ENCODE measurements at regions not wholly inside any gene's neighbourhood (a gene's known extent, or its start where the extent isn't known, plus 50 kb on each side); places are given as distances from the start of the nearest gene placed in this dataset.

DNA sequence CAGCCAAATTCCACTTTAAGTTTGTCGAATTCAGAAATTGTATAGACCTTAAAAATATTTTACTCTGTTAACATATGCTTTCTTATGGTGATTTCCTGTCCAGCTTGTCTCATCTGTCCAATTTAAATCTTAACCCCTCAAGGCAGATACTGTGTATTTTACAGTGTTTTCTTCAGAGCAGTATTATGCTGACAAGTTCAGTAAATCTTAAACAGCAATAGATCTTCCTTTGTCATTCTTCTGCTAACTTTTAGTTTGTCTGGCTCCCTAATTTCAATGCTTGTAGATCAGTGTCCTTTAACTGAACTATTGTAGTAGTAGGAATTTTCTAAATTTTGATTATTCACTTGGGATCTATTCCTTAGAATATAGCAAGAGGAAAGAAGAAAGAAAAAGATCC, 52.8 kb upstream of the MEIS1 start:
- DNase-seq: no peak

DNA sequence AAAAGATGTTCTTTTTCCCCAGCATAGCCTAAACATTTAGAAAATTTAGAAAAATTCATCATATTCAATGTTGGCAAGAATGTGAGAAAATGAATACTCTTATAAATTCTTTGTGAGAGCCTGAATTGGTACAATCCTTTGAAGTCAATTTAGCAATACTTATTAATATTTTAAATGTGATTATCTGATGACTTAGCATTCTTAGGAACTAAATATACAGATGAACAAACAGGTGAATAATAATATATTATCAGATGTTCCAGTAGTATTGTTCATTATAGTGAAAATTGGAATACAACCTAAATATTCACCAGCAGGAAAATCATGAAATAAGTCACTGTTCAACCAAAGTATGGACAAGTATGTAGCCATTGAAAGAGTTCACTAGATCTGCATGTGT, 55.5 kb upstream of the MEIS1 start:
- DNase-seq: no peak

DNA sequence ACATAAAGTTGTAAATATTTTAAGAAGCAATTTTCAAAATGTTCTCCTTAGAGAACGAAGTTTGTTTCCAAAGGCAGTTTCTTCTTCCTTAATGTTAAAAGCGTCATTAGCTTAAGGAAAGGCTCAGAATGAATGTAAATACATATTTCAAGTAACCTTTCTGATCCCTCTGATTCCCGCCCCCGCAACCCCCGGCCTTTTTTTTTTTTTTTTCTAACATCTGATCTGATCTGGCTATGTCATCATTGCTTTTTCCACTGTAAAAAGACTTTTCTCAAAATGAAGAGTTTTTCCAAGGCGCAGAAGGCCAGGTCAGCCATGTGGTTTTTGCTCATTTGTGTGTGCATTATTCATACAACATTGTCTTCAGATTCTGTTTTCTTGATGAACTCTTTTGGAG, 57.1 kb upstream of the MEIS1 start:
- no peak for DNase-seq

DNA sequence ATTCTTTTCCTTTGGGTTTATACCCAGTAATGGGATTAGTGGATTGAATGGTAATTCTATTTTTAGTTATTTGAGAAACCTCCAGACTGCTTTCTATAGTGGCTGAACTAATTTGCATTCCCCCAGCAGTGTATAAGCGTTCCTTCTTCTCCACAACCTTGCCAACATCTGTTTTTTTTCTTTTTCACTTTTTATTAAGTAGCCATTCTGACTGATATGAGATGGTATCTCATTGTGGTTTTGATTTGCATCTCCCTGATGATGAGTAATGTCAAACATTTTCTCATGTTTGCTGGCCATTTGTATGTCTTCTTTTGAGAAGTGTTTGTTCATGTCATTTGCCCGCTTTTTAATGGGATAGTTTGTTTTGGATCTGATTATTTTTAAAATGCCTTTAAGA, 64.1 kb upstream of the MEIS1 start:
- no peak for DNase-seq

DNA sequence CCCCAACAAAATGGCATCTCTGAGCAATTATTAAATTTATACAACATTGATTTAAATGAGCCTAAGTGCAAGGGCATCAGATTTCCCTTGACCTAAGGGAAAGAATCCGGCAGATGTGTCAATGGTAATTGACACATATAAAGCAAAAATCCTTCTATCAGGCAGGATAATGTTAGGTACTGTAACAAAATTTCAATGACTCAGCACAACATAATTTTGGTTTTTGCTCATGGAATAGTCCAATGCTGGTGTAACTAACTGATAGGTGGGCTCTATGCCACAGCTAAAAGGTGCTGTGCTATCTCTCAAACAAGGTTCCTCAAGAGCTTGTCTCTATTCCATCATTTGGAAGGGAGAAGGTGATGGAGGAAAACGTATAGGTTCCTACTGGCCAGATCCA, 68.3 kb upstream of the MEIS1 start:
- DNase-seq: no peak

DNA sequence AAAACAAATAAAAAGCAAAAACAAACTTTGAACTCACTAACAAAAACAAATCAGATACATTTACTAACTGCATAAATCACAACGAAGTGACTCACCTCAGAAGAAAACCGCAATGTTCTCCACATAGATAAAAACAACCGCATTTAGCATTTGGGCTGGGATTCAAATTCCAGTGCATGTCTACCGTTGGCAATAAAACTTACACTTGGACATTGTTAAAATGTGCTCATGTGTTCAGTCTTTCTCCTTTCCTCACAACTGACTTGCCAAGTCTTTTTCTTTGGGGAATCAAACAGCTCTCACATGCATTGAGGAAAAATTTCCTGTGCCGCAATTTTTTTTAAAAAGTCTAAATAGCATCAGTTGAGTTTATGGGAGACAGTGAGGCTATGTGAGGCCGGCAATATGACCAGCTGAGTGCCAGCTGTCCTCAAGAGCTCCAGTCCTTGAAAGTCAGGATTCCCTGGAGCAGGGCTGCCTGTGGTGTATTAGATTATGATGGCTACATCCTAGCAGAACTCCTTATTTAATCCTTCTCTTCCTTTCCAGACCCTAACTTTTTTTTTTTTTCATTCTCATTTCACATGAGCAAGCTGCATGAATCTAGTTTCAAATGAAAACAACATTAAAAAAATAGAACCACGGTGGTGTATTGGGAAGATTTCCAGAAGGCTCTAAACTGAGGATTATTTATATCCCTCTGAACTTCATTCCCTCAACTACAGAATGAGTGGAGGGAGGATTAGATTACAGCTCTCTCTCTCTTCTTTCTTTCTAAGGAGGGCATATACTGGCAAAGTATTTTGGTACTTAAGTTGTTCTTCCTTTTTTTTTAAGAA, 70.2 kb upstream of the MEIS1 start:
- no peak for DNase-seq

DNA sequence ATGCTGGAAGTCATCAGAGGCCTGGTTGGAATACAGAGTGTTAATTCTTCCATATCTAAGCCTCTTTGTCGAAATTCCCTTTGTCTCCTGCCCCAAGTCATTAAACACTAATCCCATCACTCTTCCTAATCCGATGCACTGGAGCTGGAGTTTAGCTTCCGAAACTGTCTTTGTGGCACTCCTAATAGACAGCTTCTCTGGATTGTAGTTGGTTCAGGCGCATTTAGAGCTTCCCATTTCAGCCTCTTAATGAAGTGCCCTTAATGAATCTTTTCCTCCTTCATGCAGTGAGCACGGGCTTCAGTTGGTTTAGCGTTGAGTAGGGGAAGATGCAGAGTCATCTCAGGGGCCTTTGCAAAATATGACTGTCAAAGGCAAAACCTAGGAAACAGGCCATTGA, 72.2 kb upstream of the MEIS1 start:
- DNase-seq: no peak

DNA sequence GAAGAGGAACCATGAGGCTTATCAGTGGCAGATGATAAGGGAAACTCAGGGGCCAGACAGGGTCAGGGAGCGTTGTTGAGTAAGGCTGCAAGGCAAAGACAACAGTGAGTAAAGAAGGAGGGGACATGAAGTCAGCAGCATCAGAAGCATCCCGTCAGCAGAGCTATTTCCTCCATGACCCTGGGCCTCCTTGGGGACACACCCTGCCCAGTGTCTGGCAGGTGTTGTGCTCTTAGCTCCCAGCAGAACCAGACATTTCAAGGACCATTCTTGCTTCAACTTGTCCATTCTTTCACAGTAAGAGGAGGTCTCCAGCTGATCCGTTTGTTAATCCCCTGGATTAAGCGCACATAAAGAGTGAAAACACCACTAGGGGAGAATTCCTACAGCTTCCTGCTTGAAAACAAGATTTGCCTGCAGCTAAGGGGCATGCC, 88.7 kb upstream of the MEIS1 start:
- no peak for DNase-seq

DNA sequence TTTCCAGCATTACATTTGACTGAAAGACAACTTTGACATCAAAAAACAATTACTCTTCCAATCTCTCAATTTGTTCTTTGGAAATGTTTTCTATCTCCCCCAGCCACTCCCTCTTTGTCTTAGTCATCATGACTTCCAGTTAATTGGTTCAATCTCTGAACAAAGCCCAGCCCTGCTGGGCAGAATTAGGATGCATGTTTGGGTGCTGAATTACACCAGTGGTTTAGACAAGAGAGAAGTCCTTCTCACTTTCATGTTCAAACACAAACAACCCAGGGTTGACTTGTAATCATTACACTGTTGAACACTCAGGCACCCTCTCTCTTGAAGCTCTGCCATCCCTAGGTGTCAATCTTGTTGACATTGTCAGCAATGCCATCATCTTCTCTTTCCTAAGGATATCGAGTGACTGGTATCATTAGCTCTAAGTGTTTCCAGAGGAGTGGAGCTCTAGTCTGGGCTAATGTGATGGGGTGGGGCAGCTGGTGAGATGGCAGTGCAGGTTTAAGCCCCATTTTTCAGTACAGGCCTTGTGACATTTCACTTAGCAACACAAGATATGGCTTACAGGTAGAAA, 90.8 kb upstream of the MEIS1 start:
- no peak for DNase-seq

DNA sequence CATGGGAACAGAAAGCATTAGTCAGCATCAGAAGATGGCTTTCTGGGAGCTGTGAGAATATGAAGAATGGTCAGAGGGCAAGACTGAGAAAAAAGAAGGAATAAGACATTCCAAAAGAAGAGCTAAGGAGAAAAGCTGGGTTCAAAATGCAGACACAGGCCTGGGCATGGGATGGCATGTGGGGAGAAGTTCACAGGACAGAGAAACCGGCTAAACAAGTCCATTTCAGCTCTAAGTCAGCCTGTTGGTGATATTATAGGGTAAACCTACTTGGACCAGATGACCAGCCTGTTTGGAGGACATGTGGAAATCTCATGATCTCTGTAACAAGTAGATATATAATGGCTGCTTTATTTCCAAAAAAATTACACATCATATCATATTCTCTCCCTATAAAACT, 91.7 kb upstream of the MEIS1 start:
- no peak for DNase-seq

DNA sequence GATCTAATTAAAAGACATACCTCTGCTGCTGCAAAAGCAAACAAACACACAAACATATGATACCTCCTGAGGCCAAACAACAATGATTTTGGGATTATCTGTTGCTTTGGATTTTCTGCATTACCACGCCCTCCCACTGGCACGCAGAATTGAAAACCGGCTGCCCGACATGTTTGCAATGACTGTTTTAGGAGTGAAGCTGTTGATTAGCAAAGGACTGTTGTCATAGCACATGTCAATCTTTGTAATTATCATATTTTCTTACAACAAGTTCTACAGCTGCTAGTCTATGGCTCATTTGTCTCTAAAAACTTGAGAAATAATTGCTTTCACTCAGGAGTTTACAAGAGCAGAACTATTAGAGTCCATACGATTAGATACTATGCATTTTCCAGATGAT, 94.4 kb upstream of the MEIS1 start:
- no peak for DNase-seq

DNA sequence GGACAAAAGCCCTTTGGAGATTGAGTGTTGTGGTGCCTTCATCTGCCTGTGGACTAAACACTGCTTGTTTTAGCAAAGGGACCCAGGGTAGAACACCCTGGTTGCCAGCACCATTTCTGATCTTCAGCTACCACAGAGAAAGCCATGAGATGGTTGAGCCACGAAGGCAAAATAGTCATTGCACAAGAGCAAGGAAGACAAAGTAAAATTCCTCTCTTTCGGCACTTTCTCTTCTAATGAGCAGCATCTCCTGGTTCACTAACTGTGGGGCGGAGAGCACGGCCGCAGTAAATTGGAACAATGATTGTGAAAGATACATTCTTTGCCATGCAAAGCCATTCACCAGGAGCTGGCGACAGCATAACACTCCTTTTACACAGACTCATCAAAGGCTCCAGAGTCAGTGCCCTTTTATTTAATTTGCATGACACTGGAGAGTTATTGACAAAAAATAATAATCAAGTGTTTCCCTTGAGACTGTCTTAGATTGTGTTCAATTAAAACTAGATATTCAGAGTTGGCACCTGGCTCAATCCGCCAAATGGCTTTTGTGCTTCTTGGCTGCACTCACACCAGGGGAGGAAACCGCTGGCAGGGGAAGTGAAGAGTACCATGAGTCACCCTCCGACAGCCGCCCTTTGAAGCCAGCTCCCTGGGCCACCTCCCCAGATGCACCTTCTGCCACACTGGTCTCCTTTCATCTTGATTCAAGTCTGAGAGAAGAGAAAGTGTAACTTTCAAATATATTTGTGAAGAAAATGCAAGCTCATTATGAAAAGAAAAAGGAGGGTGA, 100.5 kb upstream of the MEIS1 start:
- no peak for DNase-seq

DNA sequence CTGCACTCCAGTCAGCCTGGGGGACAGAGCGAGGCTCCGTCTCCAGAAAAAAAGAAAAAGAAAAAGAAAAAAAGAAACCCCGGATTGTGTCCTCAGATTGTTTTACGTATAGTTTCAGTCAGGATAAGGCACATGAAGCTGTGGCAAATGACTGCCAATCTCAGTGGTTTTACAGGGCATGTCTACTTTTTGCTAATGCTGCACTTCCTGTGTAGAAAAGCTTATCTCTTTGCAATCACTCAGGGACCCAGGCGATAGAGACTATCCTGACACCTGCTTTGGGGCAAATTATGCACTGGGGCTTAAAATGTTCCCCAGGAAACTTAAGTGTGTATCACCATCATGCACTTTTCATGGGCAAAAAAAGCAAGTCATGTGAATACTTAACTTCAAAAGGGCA, 103.7 kb upstream of the MEIS1 start:
- DNase-seq: no peak

DNA sequence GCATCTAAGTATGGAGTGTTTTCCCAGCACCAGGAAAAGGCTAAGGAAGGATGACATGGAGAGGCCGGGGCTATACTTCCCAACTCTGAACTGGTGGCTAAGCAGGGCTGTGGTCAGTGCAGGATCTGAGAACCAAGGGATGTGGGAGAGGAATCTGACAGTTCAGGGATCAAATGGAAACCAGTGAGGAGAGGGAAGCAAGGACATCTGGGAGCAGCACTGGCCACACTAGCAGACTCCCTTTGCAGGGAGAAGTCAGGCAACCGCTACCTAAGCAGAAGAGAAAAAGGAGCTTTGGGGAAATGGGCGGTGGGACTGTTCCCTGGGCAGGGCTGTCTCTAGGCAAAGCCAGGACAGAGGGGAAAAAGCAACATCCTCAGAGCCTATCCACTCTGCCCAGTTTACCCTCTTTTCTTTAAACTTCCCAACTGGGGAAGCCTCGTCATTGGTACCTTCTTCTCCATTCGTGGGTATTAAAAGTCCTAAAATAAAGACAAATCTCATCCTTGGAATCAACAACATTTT, 105.8 kb upstream of the MEIS1 start:
- no peak for DNase-seq

DNA sequence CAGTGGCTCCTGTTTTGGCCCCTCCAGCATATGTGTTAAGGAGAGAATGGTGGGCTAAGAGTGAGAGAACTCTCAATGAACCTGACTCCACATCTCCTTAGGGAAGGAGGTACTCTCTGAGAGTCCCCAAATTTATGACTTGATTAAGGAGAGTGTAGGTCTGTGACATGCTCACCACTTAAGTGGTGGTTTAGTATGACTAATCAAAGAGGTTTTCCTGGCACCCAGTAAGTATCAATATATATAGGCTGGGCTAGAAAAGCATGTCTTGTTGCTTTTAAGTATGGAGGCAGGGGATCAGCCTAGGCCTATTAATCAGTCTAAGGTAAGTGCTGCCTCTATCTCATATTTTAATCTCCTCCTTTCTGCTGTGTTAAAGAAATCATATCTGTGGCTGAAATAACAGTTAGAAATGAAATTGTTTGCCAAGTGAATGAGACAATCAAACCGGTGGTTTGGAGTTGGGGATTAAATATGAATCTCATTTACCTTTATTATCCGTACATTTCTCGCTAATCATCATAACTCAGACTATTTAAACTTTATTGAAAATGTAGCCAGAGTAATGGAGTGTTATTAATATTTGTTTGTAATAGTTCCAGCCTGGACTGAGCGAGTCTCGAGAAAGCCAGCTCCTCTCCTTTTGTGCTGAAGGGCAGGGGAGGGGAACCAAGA, 107.7 kb upstream of the MEIS1 start:
- no peak for DNase-seq

DNA sequence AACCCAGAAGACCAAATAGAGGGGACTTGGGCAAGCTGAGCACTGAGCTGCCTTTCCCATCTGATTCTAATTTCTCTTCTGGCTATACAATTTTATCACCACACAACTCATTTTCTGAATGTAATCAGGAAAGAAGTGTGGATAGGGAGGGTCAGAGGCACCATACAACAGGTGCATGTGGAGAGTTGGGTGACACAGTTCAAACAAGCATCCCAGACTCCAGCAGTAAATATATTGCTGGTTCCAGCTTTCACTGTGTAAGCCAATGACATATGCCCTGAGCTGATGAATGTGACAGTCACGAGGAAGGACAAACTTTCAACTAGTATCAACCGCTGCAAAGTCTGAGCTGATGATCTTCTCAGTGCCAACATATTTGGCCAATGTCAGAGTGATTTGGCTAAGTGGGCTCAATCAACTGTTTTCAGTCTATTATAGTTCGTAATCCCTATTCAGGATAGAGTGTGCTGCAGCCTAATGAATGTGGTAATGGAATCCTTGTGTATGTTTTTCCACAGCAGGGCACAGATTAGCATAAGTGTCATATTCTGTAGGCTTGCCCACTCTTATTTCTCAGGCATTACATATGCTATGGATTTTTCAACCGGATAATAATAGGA, 109.9 kb upstream of the MEIS1 start:
- DNase-seq: no peak

DNA sequence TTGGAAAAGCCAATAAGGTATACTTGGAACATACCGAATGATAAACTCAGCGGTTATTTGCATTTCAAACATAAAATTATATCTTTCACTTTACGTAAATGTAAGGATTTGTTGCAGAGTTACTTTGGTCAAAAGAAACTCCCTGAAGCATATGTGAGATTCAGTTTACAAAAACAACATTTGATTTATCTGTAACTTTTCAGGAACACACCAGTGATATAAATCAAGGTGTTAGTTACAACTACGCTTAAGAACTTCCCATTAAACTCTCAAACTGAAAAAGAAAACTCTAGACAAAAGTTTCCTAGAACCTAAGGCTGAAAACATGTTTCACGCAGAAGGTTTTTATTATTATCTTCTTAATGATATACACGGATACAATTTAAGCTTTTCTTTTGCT, 110.6 kb upstream of the MEIS1 start:
- no peak for DNase-seq

DNA sequence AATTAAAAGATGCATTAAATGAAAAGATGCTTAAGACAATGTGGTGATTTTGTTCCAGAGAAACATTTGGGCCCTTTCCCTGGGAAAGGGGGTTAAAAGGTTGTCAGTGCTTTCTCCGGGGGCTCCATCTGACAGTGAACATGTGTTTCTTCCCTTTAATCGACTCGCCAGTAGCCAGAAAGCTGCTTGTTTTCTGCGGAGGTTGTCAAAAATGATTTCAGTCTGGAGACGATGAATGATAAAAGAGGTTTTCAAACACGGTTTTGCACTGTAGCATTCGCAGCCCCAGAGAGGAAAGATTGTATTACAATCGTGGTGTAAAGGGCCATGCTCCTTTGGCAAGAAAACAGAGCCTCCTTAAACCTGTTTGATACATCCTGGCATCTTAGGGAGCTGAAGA, 111.5 kb upstream of the MEIS1 start:
- DNase-seq: no peak

DNA sequence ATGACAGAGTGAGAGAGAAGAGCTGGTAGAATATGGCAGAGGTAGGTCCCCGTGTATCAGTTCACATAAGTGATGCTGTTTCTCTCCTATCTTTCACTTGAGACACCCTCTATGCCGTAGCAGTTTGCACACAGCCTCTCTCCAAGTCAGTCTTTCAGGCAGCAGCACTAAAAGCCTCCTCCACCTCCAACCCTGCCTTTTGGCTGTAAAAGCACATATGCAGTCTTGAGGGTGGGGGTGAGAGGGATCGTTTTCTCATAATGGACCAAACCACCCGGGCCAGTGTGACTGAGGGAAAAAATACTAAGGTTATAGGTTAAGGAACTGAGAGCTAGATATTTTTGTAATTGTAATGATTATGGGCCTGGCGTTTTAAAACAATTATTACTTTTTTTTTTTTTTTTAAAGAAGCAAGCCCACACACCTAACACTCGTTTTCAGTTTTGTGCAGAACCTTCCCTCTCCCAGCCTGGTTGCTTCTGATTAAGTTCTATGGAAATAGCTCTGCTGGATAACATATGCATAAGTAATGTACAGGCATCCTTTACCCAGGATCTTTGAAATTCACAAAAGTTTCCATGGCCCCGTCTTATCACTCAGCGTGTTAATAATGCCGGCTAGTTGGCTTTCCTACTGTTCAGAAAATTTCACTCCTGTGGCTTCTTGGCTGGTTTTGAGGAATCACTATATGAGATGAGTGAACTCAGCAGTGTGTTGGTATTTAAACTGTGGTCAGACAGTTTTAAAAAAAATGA, 112.2 kb upstream of the MEIS1 start:
- DNase-seq: no peak

DNA sequence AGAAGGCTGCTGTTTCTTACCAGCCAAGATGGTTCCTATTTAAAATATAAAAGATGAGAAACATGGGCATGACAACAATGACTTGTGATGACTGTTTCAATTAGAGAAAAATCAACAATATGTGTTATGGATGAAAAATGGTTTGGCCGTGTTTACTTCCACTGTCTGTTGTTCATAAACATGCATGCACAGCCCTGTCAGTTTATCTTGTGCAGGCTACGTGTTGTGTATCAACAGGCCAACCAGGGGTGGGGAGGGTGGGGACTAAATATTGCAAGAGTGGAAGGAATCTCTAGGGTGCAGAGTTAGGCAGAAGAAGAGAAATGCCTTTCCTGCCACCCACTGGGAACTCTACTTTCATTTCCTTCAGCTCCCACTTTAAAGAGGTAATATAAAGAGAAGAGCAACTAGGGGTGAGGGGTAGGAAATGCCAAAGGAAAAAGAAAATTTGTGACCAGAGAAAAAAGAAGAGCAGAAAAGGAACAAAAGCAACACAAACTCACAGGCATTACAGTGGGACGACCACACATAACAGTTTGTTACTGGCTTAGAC, 116.8 kb upstream of the MEIS1 start:
- DNase-seq: no peak

DNA sequence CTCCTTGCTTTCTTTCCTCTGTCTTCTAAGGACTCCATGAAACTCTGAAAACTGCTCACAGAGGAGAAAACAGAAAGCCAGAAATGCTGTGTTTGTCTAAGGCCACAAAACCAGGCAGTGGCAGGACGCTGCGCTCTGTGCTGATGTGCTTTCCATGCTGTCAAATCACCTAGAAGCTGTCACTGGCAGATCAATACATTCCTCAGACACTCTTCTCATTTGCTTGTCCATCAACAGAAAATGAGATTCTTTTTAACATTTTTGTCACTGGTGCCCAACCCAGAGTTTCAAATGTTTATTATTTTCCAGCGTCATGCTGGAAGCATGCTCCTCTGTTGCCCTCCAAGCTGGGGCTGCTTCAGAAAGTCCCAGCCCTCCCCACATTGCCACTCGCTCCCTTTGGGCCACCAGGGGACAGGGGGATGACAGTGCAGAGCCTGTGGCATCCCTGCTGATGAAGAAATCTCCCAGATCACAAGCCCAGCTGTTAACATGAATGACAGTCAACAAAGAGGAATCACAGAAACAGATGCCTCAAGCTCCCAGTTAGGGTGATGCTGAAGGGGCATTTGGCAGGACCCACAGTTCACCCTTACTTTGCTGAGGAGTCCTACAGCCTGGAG, 117.5 kb upstream of the MEIS1 start:
- DNase-seq: no peak
